Fibroblast of lung (primary cell): ENCODE measurements at regions not wholly inside any gene's neighbourhood (a gene's known extent, or its start where the extent isn't known, plus 50 kb on each side); places are given as distances from the start of the nearest gene placed in this dataset.

Experiments
- DNase-seq, 2 donors: peaks; one replicate each; pipeline versions ENCODE4 v3.0.0 to v3.0.0-alpha.2; 2010; ENCODE audit warnings: low read depth in 2 of 2
- H2AFZ ChIP-seq: 2 replicates; pipeline ENCODE4 v1.5.1; 2012; ENCODE audit warnings: low read length, control low read depth, inconsistent platforms
- H3K27ac ChIP-seq: 2 replicates; pipeline ENCODE4 v1.5.1; 2011; ENCODE audit warnings: low read length, control low read depth; ENCODE audit not compliant: insufficient read depth
- H3K27me3 ChIP-seq: 2 replicates; pipeline ENCODE4 v1.5.1; 2011; ENCODE audit warnings: mild to moderate bottlenecking, low read length; ENCODE audit not compliant: control insufficient read depth, insufficient read depth
- H3K36me3 ChIP-seq: 2 replicates; pipeline ENCODE4 v1.5.1; 2011; ENCODE audit warnings: low read length; ENCODE audit not compliant: control insufficient read depth, insufficient read depth
- H3K4me1 ChIP-seq: 2 replicates; pipeline ENCODE4 v1.5.1; 2011; ENCODE audit warnings: low read length; ENCODE audit not compliant: control insufficient read depth, insufficient read depth; ENCODE audit errors: extremely low read depth
- H3K4me2 ChIP-seq: 2 replicates; pipeline ENCODE4 v1.5.1; 2011; ENCODE audit warnings: low read length, control low read depth; ENCODE audit not compliant: insufficient read depth; ENCODE audit errors: extremely low read depth
- H3K4me3 ChIP-seq, 4 experiments: fragments of 200-600 bp in 1 of 4; sonication (generic) in 1 of 4; replicated peaks in 1 of 4; 2 replicates each; pipeline ENCODE4 v1.5.1; 2011 to 2016; ENCODE audit warnings: low read length in 4 of 4, low read depth in 3 of 4, mild to moderate bottlenecking in 3 of 4, control low read depth in 2 of 4, inconsistent platforms in 1 of 4, mixed read lengths in 1 of 4; ENCODE audit not compliant: insufficient read depth in 1 of 4; ENCODE audit errors: control extremely low read depth in 1 of 4
- H3K79me2 ChIP-seq: 2 replicates; pipeline ENCODE4 v1.5.1; 2012; ENCODE audit warnings: mild to moderate bottlenecking, low read length, inconsistent platforms; ENCODE audit not compliant: control insufficient read depth, insufficient read depth
- H3K9ac ChIP-seq: 2 replicates; pipeline ENCODE4 v1.5.1; 2011; ENCODE audit warnings: mild to moderate bottlenecking, low read length, control low read depth; ENCODE audit not compliant: insufficient read depth
- H3K9me3 ChIP-seq: 2 replicates; pipeline ENCODE4 v1.5.1; 2012; ENCODE audit warnings: low read depth, low read length; ENCODE audit not compliant: control insufficient read depth, insufficient read depth
- H4K20me1 ChIP-seq: 2 replicates; pipeline ENCODE4 v1.5.1; 2011; ENCODE audit warnings: low read length; ENCODE audit not compliant: control insufficient read depth, insufficient read depth; ENCODE audit errors: extremely low read depth
- CTCF ChIP-seq, 2 donors: IDR thresholded peaks in 1 of 2; conservative IDR thresholded peaks in 1 of 2; 1 replicate in 1 of 2; 2 replicates in 1 of 2; pipeline ENCODE4 v1.5.1; 2011 to 2012; ENCODE audit warnings: low read length in 2 of 2, control low read depth in 1 of 2, inconsistent platforms in 1 of 2, low read depth in 1 of 2, mild to moderate bottlenecking in 1 of 2
- EZH2 ChIP-seq: IDR thresholded peaks from 2 replicates; pipeline ENCODE4 v1.5.1; 2012; ENCODE audit warnings: low read length, control low read depth, mild to moderate bottlenecking; ENCODE audit errors: missing control alignments

GRCh38 chr5:155919126-155919525, 407.8 kb upstream of the SGCD start:
- H2AFZ ChIP-seq = no peak overlapping the region
- no peak for DNase-seq

GRCh38 chr5:155919725-155920124, 407.2 kb upstream of the SGCD start:
- H3K9me3 ChIP-seq = no peaks in the 10 kb centered on the region
- TF ChIP-seq CTCF (conservative IDR thresholded peaks at IDR 0.05 in 1 of 2, IDR thresholded peaks at IDR 0.05 in 1 of 2; ENCODE audit: low read depth in 1 of 2, low read length in 2 of 2) = no peak
- no peak overlapping the region for H3K4me2 ChIP-seq
- no peak overlapping the region for H3K4me3 ChIP-seq
- no peaks in the 10 kb centered on the region for H3K27me3 ChIP-seq
- H3K9ac ChIP-seq = no peak overlapping the region
- H3K27ac ChIP-seq = no peak overlapping the region
- no peak for DNase-seq
- no peaks in the 10 kb centered on the region for H3K36me3 ChIP-seq
- no peaks in the 10 kb centered on the region for H3K79me2 ChIP-seq
- H4K20me1 ChIP-seq = no peaks in the 10 kb centered on the region
- no peak overlapping the region for H2AFZ ChIP-seq
- no peaks in the 10 kb centered on the region for H3K4me1 ChIP-seq

More at GRCh38 chr5:155919126-155919525, 407.8 kb upstream of the SGCD start:
- Histone ChIP-seq H3K27me3 (no peaks in the 10 kb centered on the region), H3K79me2 (no peaks in the 10 kb centered on the region), H3K36me3 (no peaks in the 10 kb centered on the region), H3K9ac (no peak overlapping the region), H3K4me1 (no peaks in the 10 kb centered on the region), H4K20me1 (no peaks in the 10 kb centered on the region), H3K27ac (no peak overlapping the region), H3K9me3 (no peaks in the 10 kb centered on the region), H3K4me2 (no peak overlapping the region), H3K4me3 (no peak overlapping the region)
- TF ChIP-seq EZH2 = no peak
- TF ChIP-seq CTCF (conservative IDR thresholded peaks at IDR 0.05 in 1 of 2, IDR thresholded peaks at IDR 0.05 in 1 of 2; ENCODE audit: low read depth in 1 of 2, low read length in 2 of 2) = no peak

GRCh38 chr5:155921621-155922020, 405.3 kb upstream of the SGCD start:
- Histone ChIP-seq H4K20me1 (no peaks in the 10 kb centered on the region), H2AFZ (no peak overlapping the region), H3K36me3 (no peaks in the 10 kb centered on the region), H3K4me3 (no peak overlapping the region), H3K4me1 (no peaks in the 10 kb centered on the region), H3K27me3 (no peaks in the 10 kb centered on the region), H3K4me2 (no peak overlapping the region), H3K27ac (no peak overlapping the region), H3K9ac (no peak overlapping the region), H3K79me2 (no peaks in the 10 kb centered on the region), H3K9me3 (no peaks in the 10 kb centered on the region)
- no peak for TF ChIP-seq EZH2
- no peak for TF ChIP-seq CTCF (conservative IDR thresholded peaks at IDR 0.05 in 1 of 2, IDR thresholded peaks at IDR 0.05 in 1 of 2; ENCODE audit: low read depth in 1 of 2, low read length in 2 of 2)
- no peak for DNase-seq
